H1 (cell line): ENCODE measurements at regions not wholly inside any gene's neighbourhood (a gene's known extent, or its start where the extent isn't known, plus 50 kb on each side); places are given as distances from the start of the nearest gene placed in this dataset.

Source experiments
- ATF3 ChIP-seq: IDR thresholded peaks from 2 replicates; pipeline ENCODE4 v1.6.1; 2011; ENCODE audit warnings: low read depth, mild to moderate bottlenecking, low read length; ENCODE audit not compliant: insufficient read depth
- BACH1 ChIP-seq: IDR thresholded peaks from 2 replicates; pipeline ENCODE4 v1.6.1; 2012; ENCODE audit warnings: low read length, improper control_type of control experiment
- CHD2 ChIP-seq: IDR thresholded peaks from 2 replicates; pipeline ENCODE4 v1.6.1; 2012; ENCODE audit warnings: low read length, improper control_type of control experiment
- CREB1 ChIP-seq: IDR thresholded peaks from 2 replicates; pipeline ENCODE4 v1.6.1; 2012; ENCODE audit warnings: inconsistent platforms
- CTCF ChIP-seq, 3 experiments: IDR thresholded peaks; 1 replicate in 2 of 3; 2 replicates in 1 of 3; pipeline versions ENCODE4 v1.5.1 to v1.6.1; 2011; ENCODE audit warnings: low read length in 3 of 3, mild to moderate bottlenecking in 3 of 3, inconsistent platforms in 2 of 3, low read depth in 1 of 3, moderate library complexity in 1 of 3; ENCODE audit not compliant: insufficient read depth in 1 of 3; ENCODE audit errors: control extremely low read depth in 1 of 3
- E2F6 ChIP-seq: IDR thresholded peaks from 2 replicates; pipeline ENCODE4 v1.6.1; 2012; ENCODE audit warnings: inconsistent platforms
- GTF2F1 ChIP-seq: IDR thresholded peaks from 2 replicates; pipeline ENCODE4 v1.6.1; 2012; ENCODE audit warnings: low read depth, low read length, improper control_type of control experiment, borderline replicate concordance
- JUN ChIP-seq: IDR thresholded peaks from 2 replicates; pipeline ENCODE4 v1.6.1; 2011; ENCODE audit warnings: low read depth, mild to moderate bottlenecking, improper control_type of control experiment, low read length
- KDM4A ChIP-seq: IDR thresholded peaks from one replicate; pipeline ENCODE4 v1.7.1; 2012; ENCODE audit warnings: low read depth, mild to moderate bottlenecking, moderate library complexity, low read length, inconsistent platforms; ENCODE audit not compliant: severe bottlenecking
- KDM5A ChIP-seq: fragments of 200-600 bp; IDR thresholded peaks from 2 replicates; pipeline ENCODE4 v1.7.1; 2012; ENCODE audit warnings: mild to moderate bottlenecking, low read length, inconsistent platforms, mixed read lengths
- POLR2AphosphoS5 ChIP-seq: IDR thresholded peaks from 2 replicates; pipeline ENCODE4 v1.6.1; 2011; ENCODE audit warnings: low read depth, low read length
- RFX5 ChIP-seq: IDR thresholded peaks from 2 replicates; pipeline ENCODE4 v1.6.1; 2011; ENCODE audit warnings: low read depth, low read length, improper control_type of control experiment, borderline replicate concordance
- SIRT6 ChIP-seq: IDR thresholded peaks from one replicate; pipeline ENCODE4 v1.7.1; 2012; ENCODE audit warnings: low read length, inconsistent platforms
- TAF1 ChIP-seq: IDR thresholded peaks from 2 replicates; pipeline ENCODE4 v1.6.1; 2011; ENCODE audit warnings: mild to moderate bottlenecking, low read depth, low read length
- TCF12 ChIP-seq: IDR thresholded peaks from 2 replicates; pipeline ENCODE4 v1.6.1; 2011; ENCODE audit warnings: low read depth, mild to moderate bottlenecking, low read length
- TEAD4 ChIP-seq: IDR thresholded peaks from 2 replicates; pipeline ENCODE4 v1.6.1; 2012; ENCODE audit warnings: low read depth, low read length, inconsistent platforms, mixed read lengths
- USF2 ChIP-seq: IDR thresholded peaks from 2 replicates; pipeline ENCODE4 v1.6.1; 2011; ENCODE audit warnings: low read length, improper control_type of control experiment

- TF ChIP-seq GTF2F1 (no peak), USF2 (no peak), CTCF (IDR thresholded peaks at IDR 0.05; ENCODE audit: control extremely low read depth in 1 of 3, insufficient read depth in 1 of 3, low read depth in 1 of 3, low read length in 3 of 3) (no peak), ATF3 (no peak), JUN (no peak), SIRT6 (no peak), CREB1 (no peak), E2F6 (no peak), BACH1 (no peak), TAF1 (no peak), TEAD4 (no peak), KDM4A (no peak), TCF12 (no peak), POLR2AphosphoS5 (no peak), RFX5 (no peak), KDM5A (no peak), CHD2 (no peak)
Observed at GRCh38 chr3:43206105-43206504, 80.2 kb upstream of the SNRK start (continued).
